ENCODE measurements at regions not wholly inside any gene's neighbourhood (a gene's known extent, or its start where the extent isn't known, plus 50 kb on each side); places are given as distances from the start of the nearest gene placed in this dataset.

GRCh38 chr5:68738236-68738635 is 355.6 kb upstream of the SLC30A5 start:
- TF ChIP-seq, protein P1, sequence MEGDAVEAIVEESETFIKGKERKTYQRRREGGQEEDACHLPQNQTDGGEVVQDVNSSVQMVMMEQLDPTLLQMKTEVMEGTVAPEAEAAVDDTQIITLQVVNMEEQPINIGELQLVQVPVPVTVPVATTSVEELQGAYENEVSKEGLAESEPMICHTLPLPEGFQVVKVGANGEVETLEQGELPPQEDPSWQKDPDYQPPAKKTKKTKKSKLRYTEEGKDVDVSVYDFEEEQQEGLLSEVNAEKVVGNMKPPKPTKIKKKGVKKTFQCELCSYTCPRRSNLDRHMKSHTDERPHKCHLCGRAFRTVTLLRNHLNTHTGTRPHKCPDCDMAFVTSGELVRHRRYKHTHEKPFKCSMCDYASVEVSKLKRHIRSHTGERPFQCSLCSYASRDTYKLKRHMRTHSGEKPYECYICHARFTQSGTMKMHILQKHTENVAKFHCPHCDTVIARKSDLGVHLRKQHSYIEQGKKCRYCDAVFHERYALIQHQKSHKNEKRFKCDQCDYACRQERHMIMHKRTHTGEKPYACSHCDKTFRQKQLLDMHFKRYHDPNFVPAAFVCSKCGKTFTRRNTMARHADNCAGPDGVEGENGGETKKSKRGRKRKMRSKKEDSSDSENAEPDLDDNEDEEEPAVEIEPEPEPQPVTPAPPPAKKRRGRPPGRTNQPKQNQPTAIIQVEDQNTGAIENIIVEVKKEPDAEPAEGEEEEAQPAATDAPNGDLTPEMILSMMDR (conservative IDR thresholded peaks at IDR 0.05; ENCODE audit: low read length), result no peak
- no peak for TF ChIP-seq EZH2phosphoT487 (IDR thresholded peaks at IDR 0.05; ENCODE audit: borderline replicate concordance, low read depth, low read length)
